Caco-2 (cell line): ENCODE measurements at regions not wholly inside any gene's neighbourhood (a gene's known extent, or its start where the extent isn't known, plus 50 kb on each side); places are given as distances from the start of the nearest gene placed in this dataset.
"Not testable (repeated sequence)": the region's sequence is repeated elsewhere in the genome, so short reads cannot be mapped to it uniquely, and the experiment has no call there.

Experiments
- BruUV-seq: library from RNA; stranded (reverse); fragments of 400-500 nt; replicated peaks from 2 replicates; lab custom pipeline; 2021; lab: Mats Ljungman, UMichigan
- CTCF ChIA-PET: fragments of 300-600 bp; sonication (Branson Sonifier 250); formaldehyde crosslinking; loops from one replicate; lab custom pipeline; 2022; ENCODE audit warnings: antibody characterized with exemption; lab: Charles Lee
- POLR2A ChIA-PET: fragments of 300-600 bp; sonication (Branson Sonifier 250); formaldehyde crosslinking; loops from one replicate; lab custom pipeline; 2022; ENCODE audit warnings: antibody characterized with exemption; lab: Charles Lee
- DNase-seq, 2 experiments: peaks; one replicate each; pipeline versions ENCODE4 v3.0.0 to v3.0.0-alpha.2; 2020 to 2022
- H3K27me3 ChIP-seq: replicated peaks from 2 replicates; pipeline ENCODE4 v1.6.0; 2011; ENCODE audit warnings: low read length; ENCODE audit not compliant: control insufficient read depth, insufficient read depth
- H3K36me3 ChIP-seq: 2 replicates; pipeline ENCODE4 v1.5.1; 2011; ENCODE audit warnings: low read length; ENCODE audit not compliant: control insufficient read depth, insufficient read depth
- H3K4me1 ChIP-seq: fragments of 250-450 bp; sonication (Bioruptor Pico); 2 replicates; pipeline ENCODE4 v1.5.1; 2020; ENCODE audit warnings: mild to moderate bottlenecking
- H3K4me3 ChIP-seq: 2 replicates; pipeline ENCODE4 v1.5.1; 2011; ENCODE audit warnings: low read depth, mild to moderate bottlenecking, control low read depth, low read length
- H3K9me3 ChIP-seq: fragments of 250-450 bp; sonication (Bioruptor Pico); 2 replicates; pipeline ENCODE4 v1.5.1; 2020; ENCODE audit warnings: mild to moderate bottlenecking, moderate library complexity
- H3K27ac Mint-ChIP-seq: one replicate; pipeline ENCODE4 v1.8.0; 2022; ENCODE audit warnings: mixed read lengths; ENCODE audit not compliant: unreplicated experiment
- H3K27me3 Mint-ChIP-seq: one replicate; pipeline ENCODE4 v1.8.0; 2022; ENCODE audit warnings: mixed read lengths; ENCODE audit not compliant: insufficient read depth, unreplicated experiment
- H3K36me3 Mint-ChIP-seq: one replicate; pipeline ENCODE4 v1.8.0; 2022; ENCODE audit warnings: mild to moderate bottlenecking, mixed read lengths; ENCODE audit not compliant: insufficient read depth, unreplicated experiment
- H3K4me1 Mint-ChIP-seq: one replicate; pipeline ENCODE4 v1.8.0; 2022; ENCODE audit warnings: low read depth, mixed read lengths; ENCODE audit not compliant: unreplicated experiment
- H3K4me3 Mint-ChIP-seq: one replicate; pipeline ENCODE4 v1.8.0; 2022; ENCODE audit warnings: mild to moderate bottlenecking, moderate library complexity, mixed read lengths; ENCODE audit not compliant: unreplicated experiment
- H3K9me3 Mint-ChIP-seq: one replicate; pipeline ENCODE4 v1.8.0; 2022; ENCODE audit warnings: mixed read lengths; ENCODE audit not compliant: unreplicated experiment
- intact Hi-C: fragments of 100-400 bp; cut with micrococcal nuclease; formaldehyde crosslinking; loops from one replicate; pipeline ENCODE4 v1.10.0; 2022; ENCODE audit not compliant: unreplicated experiment
- TF ChIP-seq, protein P1 (sequence below), 2 experiments: fragments of 200-600 bp in 1 of 2; IDR thresholded peaks; 1 replicate in 1 of 2; 2 replicates in 1 of 2; pipeline versions ENCODE4 v1.5.1 to v1.8.0; 2011 to 2022; ENCODE audit warnings: antibody characterized with exemption in 1 of 2, control low read depth in 1 of 2, inconsistent platforms in 1 of 2, low read depth in 1 of 2, low read length in 1 of 2, mild to moderate bottlenecking in 1 of 2, moderate library complexity in 1 of 2; ENCODE audit not compliant: insufficient read depth in 1 of 2, severe bottlenecking in 1 of 2, unreplicated experiment in 1 of 2

DNA sequence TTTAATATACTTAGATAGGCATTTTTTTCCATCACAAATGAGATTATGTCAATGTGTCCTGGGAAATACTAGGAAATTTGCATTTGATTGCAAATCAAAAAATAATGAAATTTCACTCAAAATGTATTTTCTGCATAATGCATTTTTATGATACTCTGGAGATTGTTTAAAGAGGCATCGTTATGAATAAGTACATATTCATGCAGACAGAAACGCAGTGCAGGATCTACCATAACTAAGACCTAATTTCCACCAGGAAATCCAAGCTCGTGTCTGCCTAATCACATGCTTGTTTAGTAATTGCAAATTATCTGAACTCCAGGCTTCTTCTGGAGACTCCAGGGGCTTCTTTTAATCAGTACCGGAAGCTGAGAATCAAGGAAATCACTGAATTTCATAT is 163.5 kb upstream of the MXRA5 start:
- Mint-ChIP-seq H3K27ac (no peak overlapping the region), H3K4me1 (no peaks in the 10 kb centered on the region), H3K9me3 (no peaks in the 10 kb centered on the region), H3K27me3 (no peaks in the 10 kb centered on the region), H3K36me3 (no peaks in the 10 kb centered on the region), H3K4me3 (no peak overlapping the region)
- TF ChIP-seq, protein P1, sequence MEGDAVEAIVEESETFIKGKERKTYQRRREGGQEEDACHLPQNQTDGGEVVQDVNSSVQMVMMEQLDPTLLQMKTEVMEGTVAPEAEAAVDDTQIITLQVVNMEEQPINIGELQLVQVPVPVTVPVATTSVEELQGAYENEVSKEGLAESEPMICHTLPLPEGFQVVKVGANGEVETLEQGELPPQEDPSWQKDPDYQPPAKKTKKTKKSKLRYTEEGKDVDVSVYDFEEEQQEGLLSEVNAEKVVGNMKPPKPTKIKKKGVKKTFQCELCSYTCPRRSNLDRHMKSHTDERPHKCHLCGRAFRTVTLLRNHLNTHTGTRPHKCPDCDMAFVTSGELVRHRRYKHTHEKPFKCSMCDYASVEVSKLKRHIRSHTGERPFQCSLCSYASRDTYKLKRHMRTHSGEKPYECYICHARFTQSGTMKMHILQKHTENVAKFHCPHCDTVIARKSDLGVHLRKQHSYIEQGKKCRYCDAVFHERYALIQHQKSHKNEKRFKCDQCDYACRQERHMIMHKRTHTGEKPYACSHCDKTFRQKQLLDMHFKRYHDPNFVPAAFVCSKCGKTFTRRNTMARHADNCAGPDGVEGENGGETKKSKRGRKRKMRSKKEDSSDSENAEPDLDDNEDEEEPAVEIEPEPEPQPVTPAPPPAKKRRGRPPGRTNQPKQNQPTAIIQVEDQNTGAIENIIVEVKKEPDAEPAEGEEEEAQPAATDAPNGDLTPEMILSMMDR (IDR thresholded peaks at IDR 0.05; ENCODE audit: insufficient read depth in 1 of 2, low read depth in 1 of 2, low read length in 1 of 2, severe bottlenecking in 1 of 2, unreplicated experiment in 1 of 2), result no peak
- POLR2A ChIA-PET, result no interaction called here
- intact Hi-C loops, result no loop called here
- DNase-seq, result no peak
- CTCF ChIA-PET, result no interaction called here
- BruUV-seq, result no TSS peak
- no peak overlapping the region for H3K4me3 ChIP-seq
- no peaks in the 10 kb centered on the region for H3K4me1 ChIP-seq
- H3K36me3 ChIP-seq, result no peaks in the 10 kb centered on the region
- H3K27me3 ChIP-seq, result no peaks in the 10 kb centered on the region
- H3K9me3 ChIP-seq, result no peaks in the 10 kb centered on the region

DNA sequence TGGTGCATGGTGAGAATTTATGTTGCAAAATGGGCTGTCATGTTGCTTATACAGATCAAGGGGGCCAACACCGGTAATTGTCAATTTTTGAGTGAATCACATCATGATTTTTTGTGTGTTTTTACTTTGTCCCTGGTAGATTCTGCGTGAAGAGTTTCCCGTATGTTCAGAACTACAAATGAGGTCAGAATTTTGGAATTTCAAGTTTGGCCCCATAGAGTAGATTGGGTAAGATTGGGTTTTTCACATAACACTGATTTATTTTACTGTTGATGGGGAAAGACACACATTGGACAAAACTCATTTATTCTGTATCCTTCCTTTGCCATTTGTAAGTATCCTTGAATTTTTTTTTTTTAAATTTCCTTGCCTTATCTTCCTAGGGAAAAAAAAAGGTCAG is 158.5 kb upstream of the MXRA5 start:
- Mint-ChIP-seq H3K9me3 (no peaks in the 10 kb centered on the region), H3K27ac (no peak overlapping the region), H3K27me3 (no peaks in the 10 kb centered on the region), H3K4me3 (no peak overlapping the region), H3K4me1 (no peaks in the 10 kb centered on the region), H3K36me3 (no peaks in the 10 kb centered on the region)
- CTCF ChIA-PET, result no interaction called here
- Histone ChIP-seq H3K4me1 (no peaks in the 10 kb centered on the region), H3K36me3 (no peaks in the 10 kb centered on the region), H3K9me3 (no peaks in the 10 kb centered on the region), H3K4me3 (no peak overlapping the region), H3K27me3 (no peaks in the 10 kb centered on the region)
- TF ChIP-seq, protein P1 (IDR thresholded peaks at IDR 0.05; ENCODE audit: insufficient read depth in 1 of 2, low read depth in 1 of 2, low read length in 1 of 2, severe bottlenecking in 1 of 2, unreplicated experiment in 1 of 2), result no peak
- intact Hi-C loops, result no loop called here
- BruUV-seq, result no TSS peak
- DNase-seq, result no peak
- POLR2A ChIA-PET, result no interaction called here

DNA sequence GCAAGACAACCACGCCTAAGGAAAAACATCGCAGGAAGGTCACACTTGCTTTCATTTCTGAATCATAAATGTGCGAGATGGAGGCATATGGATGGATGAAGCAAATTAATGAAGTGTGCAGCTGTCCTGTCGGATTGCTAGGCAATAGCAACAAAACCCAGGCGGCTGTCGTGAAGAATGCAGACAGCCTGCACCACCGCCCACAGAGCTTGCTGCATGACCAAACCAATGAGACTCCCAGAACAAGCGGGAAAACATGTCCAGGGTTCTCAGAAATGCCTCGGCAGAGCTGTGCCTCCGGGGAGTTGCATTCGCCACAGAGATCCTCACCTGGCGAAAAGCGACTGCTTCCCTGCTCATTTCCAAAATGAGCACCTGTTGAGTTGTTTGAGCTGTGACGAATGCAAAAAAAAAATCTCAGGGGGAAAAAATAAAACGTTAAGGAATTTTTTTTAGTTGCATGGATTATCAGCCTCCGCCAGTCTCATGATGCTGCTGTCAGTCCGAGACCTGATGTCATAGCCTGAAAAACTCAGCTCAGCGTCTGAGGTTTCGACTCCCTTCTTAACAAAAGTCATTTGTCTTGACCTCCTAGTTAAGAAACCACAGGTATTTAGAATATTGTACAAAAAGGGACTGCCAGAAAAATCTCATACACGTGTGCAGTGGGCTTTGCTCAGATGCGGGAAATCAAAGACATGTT is 155.5 kb upstream of the MXRA5 start:
- H3K4me3 ChIP-seq, result no peak overlapping the region
- no peaks in the 10 kb centered on the region for H3K4me1 ChIP-seq
- ChIA-PET CTCF (no interaction called here), POLR2A (no interaction called here)
- TF ChIP-seq, protein P1 (IDR thresholded peaks at IDR 0.05; ENCODE audit: insufficient read depth in 1 of 2, low read depth in 1 of 2, low read length in 1 of 2, severe bottlenecking in 1 of 2, unreplicated experiment in 1 of 2), result no peak
- intact Hi-C loops, result no loop called here
- Mint-ChIP-seq H3K36me3 (no peaks in the 10 kb centered on the region), H3K27ac (no peak overlapping the region), H3K4me3 (no peak overlapping the region), H3K4me1 (no peaks in the 10 kb centered on the region), H3K27me3 (no peaks in the 10 kb centered on the region), H3K9me3 (no peaks in the 10 kb centered on the region)
- no peaks in the 10 kb centered on the region for H3K27me3 ChIP-seq
- H3K9me3 ChIP-seq, result no peaks in the 10 kb centered on the region
- DNase-seq, result no peak
- no peaks in the 10 kb centered on the region for H3K36me3 ChIP-seq
- no TSS peak for BruUV-seq

DNA sequence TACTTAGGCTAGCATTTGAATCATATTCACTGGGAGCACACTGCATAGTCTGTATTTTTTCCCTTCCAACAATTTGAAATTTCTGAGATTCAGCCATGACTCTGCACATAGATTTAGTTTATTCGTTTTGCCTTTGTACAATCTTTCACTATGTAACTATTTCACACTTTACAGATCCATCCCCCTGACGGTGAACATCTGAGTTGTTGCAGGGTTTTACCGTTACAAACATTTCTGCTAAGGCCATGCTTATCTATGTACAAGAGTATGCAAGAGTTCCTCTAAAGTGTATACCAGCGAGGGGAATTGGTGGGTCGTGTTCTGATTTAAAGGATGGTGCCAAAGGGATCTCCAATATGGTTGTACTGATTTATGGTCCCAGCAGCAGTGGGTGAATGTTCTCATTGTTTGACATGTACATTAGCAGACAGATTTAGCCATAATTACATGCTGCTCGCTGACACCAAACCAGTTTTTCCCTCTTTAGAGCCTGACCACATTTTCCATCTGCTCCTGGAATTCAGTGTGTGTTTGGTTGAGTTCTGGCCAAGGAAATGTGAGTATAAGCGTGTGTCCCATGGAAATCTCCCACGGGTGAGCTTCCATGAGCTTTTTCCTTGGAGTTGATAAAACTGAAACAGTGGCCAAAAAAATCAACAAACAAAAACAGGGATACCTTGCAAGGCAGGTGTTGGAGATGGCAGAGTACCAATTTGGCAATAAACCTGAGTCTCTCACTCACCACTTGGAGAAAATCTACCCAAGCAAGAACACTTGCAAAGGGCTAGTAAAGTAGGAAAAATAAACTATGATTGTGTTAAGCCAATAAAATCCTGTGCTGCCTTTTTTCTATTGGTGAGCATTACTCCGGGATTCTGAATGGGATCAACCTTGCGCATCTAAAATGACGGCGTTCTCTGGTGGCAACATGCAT is 149.7 kb upstream of the MXRA5 start:
- H3K27me3 Mint-ChIP-seq, H3K4me3 Mint-ChIP-seq, H3K9me3 Mint-ChIP-seq, CTCF ChIA-PET, H3K4me1 ChIP-seq, H3K27me3 ChIP-seq, H3K4me1 Mint-ChIP-seq, DNase-seq, H3K4me3 ChIP-seq, intact Hi-C loops, H3K27ac Mint-ChIP-seq, POLR2A ChIA-PET, BruUV-seq, H3K36me3 ChIP-seq, H3K36me3 Mint-ChIP-seq, H3K9me3 ChIP-seq: not testable (repeated sequence)
